GM21737 (cell line): ENCODE measurements at regions not wholly inside any gene's neighbourhood (a gene's known extent, or its start where the extent isn't known, plus 50 kb on each side); places are given as distances from the start of the nearest gene placed in this dataset.
"Not testable (repeated sequence)": the region's sequence is repeated elsewhere in the genome, so short reads cannot be mapped to it uniquely, and the experiment has no call there.

Experiments
- ATAC-seq: cut with Tn5 transposase; IDR thresholded peaks from one replicate; pipeline ENCODE4 v1.9.1; 2021; ENCODE audit warnings: mild to moderate bottlenecking, moderate library complexity; ENCODE audit not compliant: unreplicated experiment

DNA sequence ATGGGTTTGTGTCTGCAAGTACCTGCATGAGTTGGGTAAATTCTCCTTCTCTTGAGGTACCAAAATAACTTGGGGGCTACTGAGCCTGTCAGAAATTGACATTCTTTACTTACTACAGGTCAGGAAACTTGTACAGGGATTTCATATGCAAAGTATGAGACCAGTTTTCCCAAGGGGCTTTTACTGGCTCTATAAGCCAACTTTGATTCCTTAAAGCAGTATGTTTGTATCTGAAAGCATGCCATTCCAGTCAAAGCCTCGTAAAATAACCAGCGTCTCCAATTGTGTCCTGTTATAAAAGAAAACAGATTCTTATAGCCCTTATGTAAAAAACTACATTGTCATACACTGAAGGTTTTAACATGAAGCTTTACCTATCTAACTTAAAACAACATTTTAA lies 90.2 kb downstream of the ZNF467 start:
- ATAC-seq, result no peak

DNA sequence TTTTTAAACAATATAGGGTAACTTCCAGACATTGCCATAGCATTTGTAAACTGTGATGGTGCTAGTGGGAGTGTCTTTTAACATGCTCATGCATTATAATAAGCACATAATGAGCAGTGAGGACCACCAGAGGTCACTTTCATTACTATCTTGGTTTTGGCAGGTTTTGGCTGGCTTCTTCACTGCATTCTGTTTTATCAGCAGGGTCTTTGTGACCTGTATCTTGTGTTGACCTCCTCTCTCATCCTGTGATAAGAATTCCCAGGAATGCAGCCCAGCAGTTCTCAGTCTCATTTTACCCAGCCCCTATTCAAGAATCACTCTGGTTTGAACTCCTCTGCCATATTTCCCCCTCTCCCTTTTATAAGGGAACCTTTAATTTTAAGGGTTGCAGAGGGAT lies 91.3 kb downstream of the ZNF467 start:
- no peak for ATAC-seq

DNA sequence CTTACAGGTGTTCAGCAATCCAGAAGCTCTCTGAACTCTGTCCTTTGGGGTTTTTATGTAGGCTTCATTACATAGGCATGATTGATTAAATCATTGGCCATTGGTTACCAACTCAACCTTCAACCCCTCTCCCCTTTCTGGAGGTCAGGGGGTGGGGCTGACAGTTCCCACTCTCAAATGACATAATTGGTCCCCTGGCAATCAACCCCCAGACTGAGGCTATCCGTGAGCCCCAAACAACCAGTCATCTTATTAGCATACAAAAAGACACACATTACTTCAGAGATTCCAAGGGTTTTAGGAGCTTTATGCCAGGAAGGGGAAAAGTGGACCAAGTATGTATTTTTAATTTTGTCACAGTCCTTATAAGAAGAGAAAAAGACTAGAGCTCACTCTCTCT lies 92.1 kb downstream of the ZNF467 start:
- no peak for ATAC-seq

DNA sequence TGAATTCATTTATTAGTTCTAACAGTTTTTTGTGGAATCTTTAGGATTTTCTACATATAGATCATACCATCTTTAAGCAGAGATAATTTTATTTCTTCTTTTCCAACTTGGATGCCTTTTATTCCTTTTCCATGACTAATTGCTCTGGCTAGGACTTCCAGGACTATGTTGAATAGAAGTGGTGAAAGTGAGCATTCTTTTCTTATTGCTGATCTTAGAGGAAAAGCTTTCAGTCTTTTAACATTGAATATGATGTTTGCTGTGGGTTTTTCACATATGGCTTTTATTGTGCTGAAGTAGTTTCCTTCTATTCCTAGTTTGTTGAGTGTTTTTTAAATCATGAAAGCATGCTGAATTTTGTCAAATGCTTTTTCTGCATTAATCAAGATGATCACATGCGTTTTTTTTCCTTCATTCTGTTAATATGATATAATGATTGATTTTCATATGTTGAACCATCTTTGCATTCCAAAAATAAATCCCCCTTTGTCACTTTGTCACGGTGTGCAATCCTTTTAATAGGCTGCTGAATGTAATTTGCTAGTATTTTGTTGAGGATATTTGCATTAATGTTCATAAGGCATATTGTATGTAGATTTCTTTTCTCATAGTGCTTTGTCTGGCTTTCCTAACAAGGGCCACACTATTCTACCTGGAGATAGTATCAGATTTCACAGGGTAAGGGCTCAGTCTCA lies 92.9 kb downstream of the ZNF467 start:
- no peak for ATAC-seq

DNA sequence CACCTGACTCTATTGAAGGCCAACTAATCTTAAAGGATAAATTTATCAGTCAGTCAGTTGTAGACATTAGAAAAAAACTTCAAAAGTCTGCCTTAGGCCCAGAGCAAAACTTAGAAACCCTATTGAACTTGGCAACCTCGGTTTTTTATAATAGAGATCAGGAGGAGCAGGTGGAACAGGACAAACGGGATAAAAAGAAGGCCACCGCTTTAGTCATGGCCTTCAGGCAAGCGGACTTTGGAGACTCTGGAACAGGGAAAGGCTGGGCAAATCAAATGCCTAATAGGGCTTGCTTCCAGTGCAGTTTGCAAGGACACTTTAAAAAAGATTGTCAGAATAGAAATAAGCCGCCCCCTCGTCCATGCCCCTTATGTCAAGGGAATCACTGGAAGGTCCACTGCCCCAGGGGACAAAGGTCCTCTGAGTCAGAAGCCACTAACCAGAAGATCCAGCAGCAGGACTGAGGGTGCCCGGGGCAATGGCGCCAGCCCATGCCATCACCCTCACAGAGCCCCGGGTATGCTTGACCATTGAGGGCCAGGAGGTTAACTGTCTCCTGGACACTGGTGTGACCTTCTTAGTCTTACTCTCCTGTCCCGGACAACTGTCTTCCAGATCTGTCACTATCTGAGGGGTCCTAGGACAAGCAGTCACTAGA lies 98.5 kb downstream of the ZNF467 start:
- not testable (repeated sequence) for ATAC-seq

DNA sequence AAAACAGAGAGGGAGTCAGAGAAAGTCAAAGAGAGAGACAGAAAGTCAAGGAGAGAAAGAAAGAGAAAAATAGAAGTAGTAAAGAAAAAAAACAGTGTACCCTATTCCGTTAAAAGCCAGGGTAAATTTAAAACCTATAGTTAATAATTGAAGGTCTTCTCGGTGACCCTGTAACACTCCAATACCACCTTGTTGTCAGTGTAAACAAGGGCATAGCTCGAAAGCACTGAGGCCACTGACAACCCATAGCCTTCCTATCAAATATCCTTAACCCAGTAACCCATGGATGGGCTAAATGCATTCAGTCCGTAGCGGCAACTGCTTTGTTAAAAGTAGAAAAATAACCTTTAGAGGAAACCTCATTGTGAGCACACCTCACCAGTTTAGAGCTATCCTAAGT lies 100.4 kb downstream of the ZNF467 start:
- ATAC-seq, result no peak

DNA sequence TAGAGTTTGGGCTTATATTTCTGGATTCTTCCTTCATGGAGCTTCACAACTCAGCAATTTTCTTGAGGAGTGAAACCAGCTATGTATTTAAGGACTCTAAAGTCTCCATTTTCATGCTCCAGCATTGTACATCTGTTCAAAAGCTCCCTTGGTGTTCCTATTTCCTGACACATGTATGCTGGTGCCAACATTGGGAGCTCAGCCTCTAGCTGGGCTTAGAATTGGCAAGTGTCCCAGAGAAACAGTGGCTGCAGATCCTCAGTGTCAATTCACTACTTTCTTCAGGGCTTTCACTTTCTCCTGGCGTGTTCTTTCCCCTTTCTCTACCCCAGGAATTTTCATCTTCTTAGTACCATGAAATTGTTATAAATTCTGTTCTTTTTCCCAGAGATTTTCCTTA lies 103.1 kb downstream of the ZNF467 start:
- ATAC-seq, result no peak

DNA sequence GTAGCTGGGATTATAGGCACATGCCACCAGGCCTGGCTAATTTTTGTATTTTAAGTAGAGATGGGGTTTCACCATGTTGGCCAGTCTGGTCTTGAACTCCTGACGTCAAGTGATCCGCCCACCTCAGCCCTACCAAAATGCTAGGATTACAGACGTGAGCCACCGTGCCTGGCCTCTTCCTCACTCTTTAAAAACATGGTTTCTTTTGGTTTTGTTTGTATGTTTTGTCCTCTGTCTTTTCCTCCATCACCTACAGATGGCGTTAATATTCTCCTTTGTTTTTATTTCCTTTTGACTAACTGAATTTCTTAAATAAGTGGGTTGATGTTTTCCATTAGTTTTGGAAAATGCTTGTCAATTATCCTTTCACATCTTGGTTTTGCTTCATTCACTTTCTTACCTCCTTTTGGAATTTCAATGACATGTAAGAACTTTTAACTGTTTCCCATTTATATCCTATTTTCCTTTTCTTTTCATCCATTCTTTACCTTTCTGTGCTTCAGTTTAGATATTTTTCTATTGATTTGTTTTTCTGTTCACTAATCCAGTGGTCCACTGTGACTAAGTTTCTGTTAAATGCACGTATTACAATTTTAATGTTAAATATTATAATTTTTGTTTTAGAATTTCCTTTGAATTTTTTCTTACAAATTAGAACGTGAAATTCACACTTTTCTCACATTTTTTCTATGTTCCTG lies 104.1 kb downstream of the ZNF467 start:
- no peak for ATAC-seq

DNA sequence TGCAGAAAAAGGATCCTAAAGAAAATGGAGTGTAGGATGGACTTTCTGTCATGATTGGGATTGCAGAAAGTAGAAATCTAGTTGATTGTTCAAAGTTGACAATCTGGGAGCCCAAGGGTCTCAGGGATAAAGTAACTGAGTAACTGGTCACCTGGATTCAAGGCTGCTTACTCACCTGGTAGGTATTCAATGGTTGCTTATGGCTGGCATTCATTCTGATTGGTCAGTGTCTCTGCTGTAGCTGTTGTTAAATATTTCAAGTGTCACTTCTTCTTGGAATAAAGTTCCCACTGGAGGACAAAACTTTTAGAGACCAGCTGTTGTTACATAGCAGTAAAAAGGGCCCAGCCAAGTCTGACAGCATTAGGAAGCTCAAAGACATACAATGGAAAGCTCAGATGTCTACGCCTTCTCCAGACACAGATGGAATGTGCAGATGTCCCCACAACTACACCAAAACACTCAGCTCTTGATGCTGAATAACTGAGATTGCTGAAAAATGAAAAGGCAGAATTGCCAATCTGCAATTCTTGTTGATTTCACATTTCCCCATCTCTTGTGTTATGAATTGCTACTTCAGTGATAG lies 106.9 kb downstream of the ZNF467 start:
- no peak for ATAC-seq

DNA sequence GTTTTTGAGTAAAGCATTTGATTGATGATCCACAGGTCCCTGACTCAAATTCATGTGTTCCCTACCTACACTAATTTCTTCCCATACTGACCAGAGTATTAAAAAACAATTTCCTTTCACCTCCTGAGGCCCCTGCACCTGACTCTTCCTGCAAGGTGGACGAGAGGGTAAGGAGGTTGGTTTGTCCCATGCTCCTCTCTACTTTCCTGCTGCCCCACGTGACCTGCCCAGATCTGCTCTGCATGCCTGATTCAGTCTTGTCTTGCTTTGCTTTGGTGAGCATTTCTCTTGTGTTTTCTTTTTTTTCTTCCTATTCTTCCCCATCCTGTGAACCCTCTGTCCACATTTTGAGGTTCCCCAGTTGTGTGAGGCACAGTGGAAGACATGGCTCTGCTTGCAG lies 107.8 kb downstream of the ZNF467 start:
- not testable (repeated sequence) for ATAC-seq

DNA sequence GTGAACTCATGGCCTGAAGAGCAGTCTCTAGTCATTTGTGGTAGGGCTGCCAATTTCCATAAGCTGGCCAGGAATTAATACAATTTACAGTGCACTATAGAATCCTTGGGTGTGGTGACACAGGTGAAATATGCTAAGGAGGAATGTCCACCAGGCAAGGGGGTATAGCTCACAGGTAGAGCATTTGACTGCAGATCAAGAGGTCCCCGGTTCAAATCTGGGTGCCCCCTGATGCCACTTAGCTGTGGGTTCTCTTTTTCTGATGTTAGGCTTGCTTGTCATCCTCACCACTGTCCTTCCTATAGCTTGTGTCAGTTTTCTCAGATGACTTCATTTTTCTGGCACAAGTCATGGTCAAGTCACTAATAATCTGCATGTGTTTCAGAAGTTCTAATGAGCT lies 108.7 kb downstream of the ZNF467 start:
- no peak for ATAC-seq

DNA sequence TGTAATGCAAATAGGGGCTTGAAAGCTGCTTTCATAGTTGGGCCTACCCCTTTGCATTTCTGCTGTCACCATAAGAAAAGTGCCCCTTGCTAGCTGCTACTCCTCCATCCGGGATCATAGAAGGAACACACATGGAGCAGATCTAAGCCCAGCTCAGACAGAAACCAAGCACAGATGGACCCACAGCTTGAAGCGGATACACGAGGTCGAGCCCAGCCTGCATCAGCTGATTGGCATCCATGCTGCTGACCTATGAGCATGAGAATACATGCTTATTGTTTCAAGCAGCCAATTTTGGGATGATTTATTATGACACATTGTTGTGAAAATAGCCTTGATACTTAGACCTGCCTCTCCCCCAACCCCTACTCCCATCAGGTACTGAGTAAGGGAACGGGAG lies 109.2 kb downstream of the ZNF467 start:
- ATAC-seq, result no peak

DNA sequence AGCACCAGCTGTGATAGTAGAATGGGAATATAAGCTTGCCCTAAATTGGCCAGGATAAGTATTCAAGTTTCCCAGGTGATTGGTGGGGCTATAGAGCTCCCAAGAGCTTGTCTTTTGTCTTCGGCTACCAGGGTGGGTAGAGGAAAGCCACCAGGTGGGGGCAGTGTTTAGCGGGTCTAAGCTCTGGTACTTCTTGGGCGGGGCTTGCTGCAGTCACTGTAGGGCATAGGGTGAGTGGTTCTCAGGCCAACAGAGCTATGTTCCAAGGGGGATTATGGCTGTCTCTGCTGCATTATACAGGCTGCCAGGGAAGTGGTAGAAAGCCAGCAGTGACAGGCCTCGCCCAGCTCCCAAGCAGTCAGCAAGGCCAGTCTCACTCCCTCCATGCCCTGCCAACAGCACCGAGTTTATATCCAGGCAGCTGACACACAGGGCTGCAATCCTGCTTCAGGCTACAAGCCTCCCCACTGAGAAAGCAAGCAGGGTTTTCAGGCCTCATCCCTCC lies 110.7 kb downstream of the ZNF467 start:
- ATAC-seq, result peak; percentile 77

DNA sequence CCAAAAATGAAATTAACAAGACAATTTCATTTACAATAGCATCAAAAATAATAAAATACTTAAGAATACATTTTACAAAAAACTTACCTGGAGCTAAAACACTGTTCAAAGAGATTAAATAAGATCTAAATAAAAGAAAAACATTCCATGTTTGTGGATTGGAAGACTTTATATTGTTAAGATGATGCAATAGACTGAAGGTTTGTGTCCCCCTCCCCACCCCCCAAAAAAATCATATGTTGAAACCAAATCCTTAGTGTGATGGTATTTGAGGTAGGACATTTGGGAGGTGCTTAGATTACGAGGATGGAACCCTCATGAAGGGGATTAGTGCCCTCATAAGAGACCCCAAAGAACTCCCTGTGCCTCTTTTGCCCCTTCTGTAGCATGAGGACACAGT lies 117.6 kb downstream of the ZNF467 start:
- no peak for ATAC-seq

DNA sequence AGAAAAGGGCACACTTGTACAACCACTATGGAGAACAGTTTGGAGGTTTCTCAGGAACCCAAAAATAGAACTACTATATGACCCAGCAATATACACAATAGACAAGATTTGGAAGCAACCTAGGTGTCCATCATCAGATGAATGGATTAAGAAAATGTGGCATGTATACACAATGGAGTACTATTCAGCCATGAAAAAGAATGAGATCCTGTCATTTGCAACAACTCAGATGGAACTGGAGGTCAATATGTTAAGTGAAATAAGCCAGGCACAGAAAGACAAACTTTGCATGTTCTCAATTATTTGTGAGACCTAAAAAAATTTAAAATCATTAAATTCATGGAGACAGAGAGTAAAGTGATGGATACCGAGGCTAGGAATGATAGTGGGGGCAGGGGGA lies 118.8 kb downstream of the ZNF467 start:
- no peak for ATAC-seq

DNA sequence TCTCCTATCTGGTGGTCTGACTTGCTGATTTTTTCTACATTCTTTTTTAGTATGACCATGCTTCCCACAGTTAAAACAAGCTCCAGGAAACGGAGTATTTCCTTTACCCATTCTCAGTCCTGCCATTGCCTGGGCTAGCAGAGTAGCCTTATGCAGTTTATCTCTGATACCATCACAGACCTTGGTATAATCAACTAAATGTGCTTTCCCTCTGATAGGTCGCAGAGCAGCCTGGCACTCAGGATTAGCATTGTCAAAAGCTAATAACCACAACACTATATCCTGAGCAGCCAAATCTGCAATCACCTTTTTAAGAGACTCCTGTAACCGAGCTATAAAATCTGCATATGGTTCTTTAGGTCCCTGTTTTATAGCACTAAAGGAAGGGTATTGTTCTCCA lies 123.2 kb downstream of the ZNF467 start:
- ATAC-seq, result not testable (repeated sequence)

DNA sequence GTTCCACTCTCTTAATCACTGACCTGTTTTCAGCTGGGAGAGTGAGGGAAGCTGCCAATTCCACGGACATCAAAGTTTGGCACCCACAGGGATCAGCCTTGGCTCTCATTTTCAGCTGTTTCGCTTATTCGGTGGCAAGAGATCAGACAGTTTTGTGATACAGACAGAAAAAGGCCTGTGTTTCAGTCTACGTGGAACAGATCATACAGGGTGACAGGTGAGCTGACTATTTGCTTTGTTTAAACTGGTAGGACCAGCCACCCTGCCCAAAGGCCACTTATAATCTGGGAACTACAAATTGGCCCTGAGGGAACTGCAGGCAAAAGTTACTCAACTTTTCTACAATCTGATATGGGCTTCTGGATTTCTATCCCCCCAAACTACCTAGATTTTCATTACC lies 128.6 kb downstream of the ZNF467 start:
- no peak for ATAC-seq

DNA sequence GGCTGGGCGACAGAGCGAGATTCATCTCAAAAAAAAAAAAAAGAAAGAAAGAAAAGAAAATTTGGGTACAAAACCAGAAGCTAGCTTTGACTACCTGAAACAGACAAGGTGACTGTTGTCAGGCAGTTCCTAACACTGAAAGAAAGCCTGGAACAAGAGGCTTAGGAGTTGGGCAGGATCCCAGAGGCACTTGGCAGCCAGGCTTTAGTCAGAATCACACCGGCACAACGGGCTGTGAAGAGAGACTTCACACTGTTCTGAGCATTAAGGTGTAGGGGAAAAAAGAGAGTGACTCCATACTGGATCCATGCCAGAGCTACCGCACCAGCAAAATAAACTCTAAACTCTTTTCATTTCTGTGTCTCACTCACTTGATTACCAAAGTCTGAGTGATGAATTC lies 130.8 kb downstream of the ZNF467 start:
- no peak for ATAC-seq

DNA sequence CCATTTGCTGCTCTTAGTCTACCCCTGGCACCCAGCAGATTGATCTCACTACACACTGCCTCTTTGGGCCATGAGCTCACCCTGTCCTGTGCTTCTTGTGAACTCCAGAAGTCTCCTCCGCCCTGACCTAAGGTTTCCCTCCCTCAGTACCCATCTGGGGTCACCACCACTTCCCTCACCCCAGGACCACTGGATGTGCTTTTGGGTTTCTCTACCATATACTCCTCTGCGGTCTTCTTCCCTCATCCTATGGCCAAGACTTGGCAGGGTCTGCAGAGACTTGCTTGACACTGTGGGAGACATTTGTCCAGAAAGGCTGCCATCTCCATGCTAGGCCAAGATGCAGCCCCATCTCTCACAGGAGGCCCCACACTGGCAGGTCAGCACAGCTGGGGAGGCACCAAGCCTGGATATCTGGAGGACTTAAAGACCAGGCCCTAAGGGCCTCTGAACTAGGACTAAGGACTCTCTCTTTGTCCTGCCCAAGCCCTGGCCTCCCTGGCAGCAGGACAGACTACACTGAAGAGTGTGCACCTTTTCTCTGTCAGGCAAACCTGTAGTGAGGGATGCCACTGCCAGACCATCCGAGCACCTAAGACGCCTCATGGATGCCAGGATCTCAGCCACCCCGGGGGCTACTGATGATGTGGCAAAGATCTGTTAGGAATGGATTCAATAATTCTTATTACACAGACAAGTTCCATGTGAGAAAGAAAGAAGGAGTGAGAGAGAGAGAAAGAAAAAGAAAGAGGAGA lies 134.6 kb downstream of the ZNF467 start:
- ATAC-seq, result no peak

DNA sequence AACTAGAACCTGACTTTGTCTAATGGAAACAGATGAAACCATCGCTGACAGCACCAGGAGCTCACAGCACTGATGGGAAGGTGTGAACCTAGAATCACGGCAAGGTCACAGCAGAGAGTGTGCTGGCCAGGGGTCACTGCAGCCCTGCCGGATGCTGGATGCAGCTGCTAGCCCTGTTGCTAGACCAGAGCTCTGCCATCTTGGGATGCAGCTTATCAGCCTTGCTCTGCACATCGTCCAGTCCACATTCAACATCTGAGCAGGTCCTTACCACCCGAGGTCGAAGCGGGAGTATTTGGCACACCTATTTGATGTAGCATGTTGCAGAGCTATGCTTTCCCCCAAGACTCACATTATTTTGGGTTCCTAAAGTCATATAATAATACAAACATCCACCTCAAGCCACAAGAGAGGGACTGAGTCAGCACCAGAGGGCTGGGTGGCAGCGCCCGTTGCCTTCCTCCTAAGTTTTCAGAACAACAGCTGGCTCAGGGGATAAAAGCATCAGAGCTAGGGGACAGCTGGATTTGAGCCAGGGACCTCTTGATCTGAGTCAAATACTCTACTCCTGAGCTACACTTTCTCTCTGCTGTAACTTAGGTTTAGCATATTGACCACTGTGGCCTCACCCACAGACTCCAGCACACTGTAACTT lies 135.3 kb downstream of the ZNF467 start:
- ATAC-seq, result no peak
